ENCODE measurements at regions not wholly inside any gene's neighbourhood (a gene's known extent, or its start where the extent isn't known, plus 50 kb on each side); places are given as distances from the start of the nearest gene placed in this dataset.

- TF ChIP-seq CTCF (IDR thresholded peaks at IDR 0.05; ENCODE audit: borderline replicate concordance, extremely low read depth, insufficient read depth) = no peak
- Histone ChIP-seq H3K36me3 (ENCODE audit: control insufficient read depth in 2 of 3, insufficient read depth in 3 of 3, low read length in 3 of 3) (no peaks in the 10 kb centered on the region), H3K4me1 (ENCODE audit: control insufficient read depth in 2 of 3, insufficient read depth in 2 of 3, low read depth in 1 of 3, low read length in 3 of 3) (no peaks in the 10 kb centered on the region), H3K27ac (ENCODE audit: low read depth in 2 of 2, low read length in 2 of 2) (no peak overlapping the region), H3K27me3 (ENCODE audit: control insufficient read depth, insufficient read depth, low read length) (no peaks in the 10 kb centered on the region), H3K9me3 (ENCODE audit: control insufficient read depth in 2 of 3, insufficient read depth in 1 of 3, low read length in 3 of 3) (peaks cover 0 to 18% (median 4%) of the 10 kb centered on the region in 3 donors), H3K9ac (ENCODE audit: low read length in 3 of 3) (no peak overlapping the region), H3K4me3 (ENCODE audit: low read length in 3 of 3) (no peak overlapping the region)
- intact Hi-C loops (cut with DNase I) = no loop called here
- DNase-seq (no peak), FAIRE-seq (no peak)
Observed at GRCh38 chr2:575030-575726, 102.0 kb downstream of the TMEM18 start.

- Histone ChIP-seq H3K36me3 (ENCODE audit: control insufficient read depth in 2 of 3, insufficient read depth in 3 of 3, low read length in 3 of 3) (no peaks in the 10 kb centered on the region), H3K27me3 (ENCODE audit: control insufficient read depth, insufficient read depth, low read length) (no peaks in the 10 kb centered on the region), H3K9ac (ENCODE audit: low read length in 3 of 3) (no peak overlapping the region), H3K4me1 (ENCODE audit: control insufficient read depth in 2 of 3, insufficient read depth in 2 of 3, low read depth in 1 of 3, low read length in 3 of 3) (no peaks in the 10 kb centered on the region), H3K27ac (ENCODE audit: low read depth in 2 of 2, low read length in 2 of 2) (no peak overlapping the region), H3K4me3 (ENCODE audit: low read length in 3 of 3) (no peak overlapping the region), H3K9me3 (ENCODE audit: control insufficient read depth in 2 of 3, insufficient read depth in 1 of 3, low read length in 3 of 3) (peaks cover 0 to 18% (median 4%) of the 10 kb centered on the region in 3 donors)
- no peak for FAIRE-seq
- intact Hi-C loops (cut with DNase I) = no loop called here
- no peak for DNase-seq
- TF ChIP-seq CTCF (IDR thresholded peaks at IDR 0.05; ENCODE audit: borderline replicate concordance, extremely low read depth, insufficient read depth) = no peak
Observed at GRCh38 chr2:573805-574392, 103.3 kb downstream of the TMEM18 start.

- Histone ChIP-seq H3K9ac (ENCODE audit: low read length in 3 of 3) (no peak overlapping the region), H3K9me3 (ENCODE audit: control insufficient read depth in 2 of 3, insufficient read depth in 1 of 3, low read length in 3 of 3) (peaks cover 0 to 18% (median 4%) of the 10 kb centered on the region in 3 donors), H3K4me3 (ENCODE audit: low read length in 3 of 3) (no peak overlapping the region), H3K4me1 (ENCODE audit: control insufficient read depth in 2 of 3, insufficient read depth in 2 of 3, low read depth in 1 of 3, low read length in 3 of 3) (no peaks in the 10 kb centered on the region), H3K36me3 (ENCODE audit: control insufficient read depth in 2 of 3, insufficient read depth in 3 of 3, low read length in 3 of 3) (no peaks in the 10 kb centered on the region), H3K27me3 (ENCODE audit: control insufficient read depth, insufficient read depth, low read length) (no peaks in the 10 kb centered on the region), H3K27ac (ENCODE audit: low read depth in 2 of 2, low read length in 2 of 2) (no peak overlapping the region)
- no peak for TF ChIP-seq CTCF (IDR thresholded peaks at IDR 0.05; ENCODE audit: borderline replicate concordance, extremely low read depth, insufficient read depth)
- DNase-seq (no peak), FAIRE-seq (no peak)
- intact Hi-C loops (cut with DNase I) = no loop called here
Observed at GRCh38 chr2:573025-573424, 104.2 kb downstream of the TMEM18 start.
